ENCODE measurements at regions not wholly inside any gene's neighbourhood (a gene's known extent, or its start where the extent isn't known, plus 50 kb on each side); places are given as distances from the start of the nearest gene placed in this dataset.
A peak's percentile ranks its signal among the peaks of the same experiment; 100 is the strongest.

GRCh38 chr5:112025757-112026156 lies 268.8 kb upstream of the NREP start:
- no peak for DNase-seq (ENCODE audit: low read depth)

DNA sequence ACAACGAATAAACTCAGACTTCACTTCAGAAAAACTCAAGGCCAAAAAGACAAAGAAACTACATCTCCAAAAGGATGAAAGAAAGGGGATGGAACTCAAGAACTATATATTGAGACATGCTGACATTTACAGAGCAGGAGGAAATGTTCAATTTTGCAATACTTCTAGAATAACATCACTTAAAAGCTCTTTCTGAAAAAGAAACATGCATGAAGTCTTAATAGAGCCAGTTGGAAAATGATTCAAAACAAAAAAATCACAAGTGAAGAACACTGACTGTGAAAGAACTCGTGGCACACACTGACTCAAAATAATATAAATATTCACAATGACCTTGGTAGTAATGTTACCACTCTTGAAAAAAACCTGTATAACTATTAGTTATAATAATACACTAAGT lies 267.8 kb upstream of the NREP start:
- DNase-seq (ENCODE audit: low read depth): peak; percentile 63

GRCh38 chr5:112024221-112024620 lies 267.2 kb upstream of the NREP start:
- DNase-seq (ENCODE audit: low read depth): no peak

- no peak for DNase-seq (ENCODE audit: low read depth)
These were observed 266.8 kb upstream of the NREP start for GRCh38 chr5:112023766-112024165.

- no peak for DNase-seq (ENCODE audit: low read depth)
These were observed 261.9 kb upstream of the NREP start for GRCh38 chr5:112018846-112019245.

- no peak for DNase-seq (ENCODE audit: low read depth)
These were observed 260.0 kb upstream of the NREP start for GRCh38 chr5:112016980-112017379.

- no peak for DNase-seq (ENCODE audit: low read depth)
These were observed 257.9 kb upstream of the NREP start for GRCh38 chr5:112014783-112015395.

GRCh38 chr5:112013660-112014059 lies 256.7 kb upstream of the NREP start:
- DNase-seq (ENCODE audit: low read depth): no peak

- DNase-seq (ENCODE audit: low read depth): peak; percentile 65
These were observed 255.1 kb upstream of the NREP start for GRCh38 chr5:112012104-112012503.

DNA sequence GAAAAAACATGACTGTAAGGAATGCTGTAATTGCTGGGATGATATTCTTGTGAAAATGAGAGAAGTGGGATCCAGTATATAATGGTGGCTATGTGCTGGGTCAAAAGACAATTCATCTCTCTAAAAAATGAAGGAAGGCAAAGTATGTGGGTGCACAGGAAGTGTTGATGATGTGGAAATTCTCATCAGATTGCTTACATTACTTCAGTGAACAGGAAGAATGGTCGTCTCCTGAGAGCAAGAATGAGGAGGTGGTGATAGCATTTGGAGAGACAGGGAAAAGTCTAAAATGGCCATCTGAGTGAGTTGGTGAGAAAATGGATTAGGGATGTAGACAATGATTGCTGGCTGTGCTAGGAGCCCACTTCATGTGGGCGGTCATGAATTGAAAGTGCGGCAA lies 253.5 kb upstream of the NREP start:
- DNase-seq (ENCODE audit: low read depth): no peak

- peak; percentile 51 for DNase-seq (ENCODE audit: low read depth)
These were observed 249.7 kb upstream of the NREP start for GRCh38 chr5:112006721-112007120.

DNA sequence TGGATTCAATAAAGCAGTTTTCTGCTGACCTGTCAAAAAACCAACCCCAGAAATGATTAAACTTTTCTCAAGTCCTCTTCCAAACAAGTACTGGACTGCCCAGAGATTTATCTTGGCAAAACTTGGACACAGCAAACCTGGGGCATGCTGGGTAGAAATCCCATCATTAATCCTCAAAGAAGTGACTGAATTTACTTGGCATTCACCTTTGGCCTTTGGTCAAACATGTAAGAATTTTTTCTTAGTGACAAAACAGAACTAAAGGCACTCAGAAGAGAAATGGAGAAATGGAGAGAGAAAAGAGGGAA lies 248.6 kb upstream of the NREP start:
- peak; percentile 58 for DNase-seq (ENCODE audit: low read depth)

DNA sequence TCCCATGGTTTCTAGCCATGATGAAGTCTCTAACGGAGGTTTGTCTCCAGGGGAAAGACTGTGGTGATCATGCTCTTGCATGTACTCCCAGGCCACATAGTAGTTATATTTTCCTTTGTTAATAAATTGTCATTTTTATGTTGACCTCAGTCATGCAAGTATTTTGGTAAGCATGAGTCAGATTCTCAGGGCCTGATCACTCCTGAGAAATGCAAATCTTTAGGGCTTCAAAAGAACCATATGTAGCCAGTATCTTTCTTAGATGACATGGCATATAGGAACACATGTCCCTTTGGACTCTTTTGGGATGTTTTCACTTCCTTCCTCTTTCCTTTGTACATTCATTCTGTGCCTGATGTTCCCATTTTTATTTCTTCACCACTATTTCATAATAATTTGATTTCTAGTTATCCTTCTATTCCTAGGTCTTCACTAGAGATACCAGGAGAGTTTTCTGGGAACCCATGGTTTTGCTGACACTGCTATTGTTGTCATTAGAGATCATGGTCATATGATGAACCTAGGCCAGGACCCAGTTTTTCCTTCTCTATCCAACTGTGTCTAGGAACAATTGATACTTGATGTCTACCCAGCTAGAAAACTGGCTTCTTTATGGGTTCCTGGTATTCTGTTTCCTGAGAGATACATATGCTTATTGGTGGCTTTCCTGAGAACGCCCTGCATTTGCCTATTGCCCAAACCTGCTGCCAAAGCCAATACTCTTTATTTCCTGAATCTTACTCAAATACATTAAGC lies 248.1 kb upstream of the NREP start:
- peak; percentile 34 for DNase-seq (ENCODE audit: low read depth)

- DNase-seq (ENCODE audit: low read depth): no peak
These were observed 245.4 kb upstream of the NREP start for GRCh38 chr5:112002376-112002775.

- peak; percentile 43 for DNase-seq (ENCODE audit: low read depth)
These were observed 242.3 kb upstream of the NREP start for GRCh38 chr5:111999286-111999685.

DNA sequence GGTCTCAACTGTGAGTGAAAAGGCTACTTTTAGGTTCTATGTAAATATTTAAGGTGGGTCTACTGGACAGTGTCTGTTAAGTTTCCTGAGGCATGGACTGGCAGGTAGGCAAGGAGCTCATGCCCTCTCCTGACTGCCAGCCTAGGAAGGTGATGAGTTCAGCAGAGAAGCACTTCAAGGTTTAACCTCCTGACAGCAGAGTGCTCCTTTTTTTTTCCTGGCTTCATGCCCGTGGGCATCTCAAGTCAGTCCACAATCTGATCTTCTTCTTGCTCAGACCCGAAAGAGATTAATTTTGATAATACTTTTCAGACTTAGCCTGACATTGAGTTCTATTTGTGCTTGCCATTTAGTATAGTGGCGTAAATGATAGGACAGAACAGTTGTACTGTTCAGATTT lies 241.9 kb upstream of the NREP start:
- DNase-seq (ENCODE audit: low read depth): no peak

DNA sequence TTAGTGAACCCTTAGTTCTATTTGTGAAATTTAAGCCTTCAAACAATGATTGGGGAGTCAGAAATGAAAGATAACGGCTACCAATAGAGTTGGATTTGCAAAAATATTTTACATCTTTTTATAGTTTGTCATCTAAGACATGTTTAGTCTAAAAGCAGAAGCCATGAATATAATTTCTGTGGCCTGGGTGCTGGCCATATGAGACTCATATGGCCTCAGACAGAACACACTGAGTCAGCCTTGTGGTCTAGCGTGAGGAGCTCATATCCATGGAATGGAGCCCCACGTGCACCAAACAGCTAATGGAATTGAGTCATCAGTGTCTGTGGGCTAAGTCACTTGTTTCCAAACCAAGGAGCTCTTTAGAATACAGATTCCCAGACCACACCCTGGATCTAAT lies 240.7 kb upstream of the NREP start:
- DNase-seq (ENCODE audit: low read depth): peak; percentile 97

DNA sequence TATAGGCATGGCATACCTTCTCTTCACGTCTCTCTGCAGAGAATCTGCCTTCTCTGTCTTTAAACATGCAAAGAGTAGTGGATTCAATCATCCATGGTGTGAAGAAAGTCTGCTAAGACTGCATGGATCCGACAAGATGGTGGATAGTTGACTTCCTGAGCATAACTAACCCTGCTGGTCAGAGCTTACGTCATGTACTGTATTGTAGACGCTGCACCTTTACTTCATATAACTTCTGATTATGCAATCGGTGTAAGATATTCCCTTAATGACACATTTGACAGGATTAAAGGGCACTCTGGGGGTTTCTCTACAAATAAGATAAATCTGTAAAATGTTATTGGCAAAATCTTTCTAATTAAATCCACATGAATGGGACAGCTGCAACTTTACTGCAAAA lies 240.3 kb upstream of the NREP start:
- no peak for DNase-seq (ENCODE audit: low read depth)

- DNase-seq (ENCODE audit: low read depth): no peak
These were observed 239.6 kb upstream of the NREP start for GRCh38 chr5:111996574-111996973.

DNA sequence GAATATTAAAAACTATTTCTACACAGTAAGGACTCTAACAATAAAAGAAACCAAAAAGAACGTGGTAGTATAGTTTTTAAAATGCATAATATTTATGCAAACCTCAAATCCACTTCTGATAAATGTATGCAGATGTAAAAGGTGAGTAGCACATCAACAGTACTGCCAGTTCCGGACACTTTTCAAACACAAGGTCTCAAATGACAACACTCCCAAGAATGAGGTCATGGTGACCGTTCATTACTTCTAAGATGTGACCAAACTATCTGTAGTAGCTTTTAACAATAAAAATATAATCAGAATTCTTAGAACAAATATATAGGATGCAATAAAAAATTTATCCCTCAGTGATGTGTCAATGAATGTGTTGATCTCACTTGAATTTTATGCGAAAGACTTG lies 238.7 kb upstream of the NREP start:
- no peak for DNase-seq (ENCODE audit: low read depth)

DNA sequence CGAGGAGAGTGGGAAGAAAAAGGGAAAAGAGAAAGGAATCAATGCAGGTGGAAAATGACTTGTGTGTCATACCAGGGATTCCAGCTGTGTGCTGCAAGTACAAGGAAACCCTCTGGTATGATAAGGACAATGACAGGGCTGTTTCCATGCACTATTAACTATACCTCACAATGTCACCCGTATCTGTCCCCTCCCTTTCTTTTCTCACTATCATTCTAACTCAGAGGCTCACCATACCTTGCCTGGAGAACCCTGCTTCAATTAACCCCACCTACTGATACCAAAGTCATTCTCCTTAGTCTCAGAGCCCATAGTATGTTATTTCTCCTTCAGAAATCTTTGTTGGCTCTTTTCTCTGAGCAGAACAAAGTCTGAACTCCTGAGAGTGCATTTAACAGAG lies 236.2 kb upstream of the NREP start:
- no peak for DNase-seq (ENCODE audit: low read depth)

- peak; percentile 73 for DNase-seq (ENCODE audit: low read depth)
These were observed 227.1 kb upstream of the NREP start for GRCh38 chr5:111984044-111984443.

GRCh38 chr5:111983459-111983858 lies 226.5 kb upstream of the NREP start:
- DNase-seq (ENCODE audit: low read depth): no peak

DNA sequence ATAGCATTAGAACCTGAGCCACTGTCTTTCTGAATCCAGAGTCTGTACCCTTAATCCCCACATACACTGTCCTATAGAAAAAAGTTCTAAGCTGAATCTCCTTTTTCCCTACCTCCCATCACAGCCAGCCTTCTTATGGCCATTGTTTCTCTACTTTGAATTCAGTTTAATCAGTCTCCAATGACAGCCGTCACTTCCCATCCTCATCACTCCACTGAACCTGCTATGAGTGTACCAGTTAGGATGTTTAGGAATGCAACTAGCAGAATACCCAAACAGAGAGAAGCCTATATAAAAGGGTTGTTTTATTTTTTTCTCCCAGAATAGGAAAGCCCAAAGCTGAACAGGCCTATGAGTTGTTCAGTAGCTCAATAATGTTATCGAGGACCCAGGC lies 220.4 kb upstream of the NREP start:
- no peak for DNase-seq (ENCODE audit: low read depth)
